Large intestine (tissue), 3 donors: ENCODE measurements at regions not wholly inside any gene's neighbourhood (a gene's known extent, or its start where the extent isn't known, plus 50 kb on each side); places are given as distances from the start of the nearest gene placed in this dataset.

ENCODE experiments used
- DNase-seq, 2 donors: peaks; one replicate each; pipeline versions ENCODE4 v3.0.0 to v3.0.0-alpha.2; 2013
- H3K27ac ChIP-seq: one replicate; pipeline ENCODE4 v1.5.1; 2013; ENCODE audit warnings: low read length
- H3K27me3 ChIP-seq: 2 replicates; pipeline ENCODE4 v1.6.1; 2013; ENCODE audit warnings: low read length; ENCODE audit not compliant: control insufficient read depth, insufficient read depth
- H3K36me3 ChIP-seq: 2 replicates; pipeline ENCODE4 v1.6.1; 2013; ENCODE audit warnings: low read length; ENCODE audit not compliant: control insufficient read depth, insufficient read depth
- H3K4me1 ChIP-seq: one replicate; pipeline ENCODE4 v1.6.1; 2013; ENCODE audit warnings: low read length; ENCODE audit not compliant: control insufficient read depth, insufficient read depth
- H3K4me3 ChIP-seq: one replicate; pipeline ENCODE4 v1.5.1; 2013; ENCODE audit warnings: low read length
- H3K9me3 ChIP-seq: one replicate; pipeline ENCODE4 v1.6.1; 2013; ENCODE audit warnings: mild to moderate bottlenecking, low read depth, low read length, moderate library complexity; ENCODE audit not compliant: control insufficient read depth
- WGBS: methylation state at CpG from one replicate; pipeline ENCODE4 v1.1.5; 2013; ENCODE audit warnings: low lambda C conversion rate; ENCODE audit not compliant: insufficient coverage; 5-methylcytosine and 5-hydroxymethylcytosine counted together

- Histone ChIP-seq H3K36me3 (no peaks in the 10 kb centered on the region), H3K27ac (no peak overlapping the region), H3K4me3 (no peak overlapping the region), H3K4me1 (no peaks in the 10 kb centered on the region), H3K27me3 (peaks cover 22% of the 10 kb centered on the region), H3K9me3 (no peaks in the 10 kb centered on the region)
- WGBS, result no CpG with 5 or more reads among the region's 5 CpGs
- no peak for DNase-seq
These were observed 182.2 kb upstream of the ATP5MC3 start for GRCh38 chr2:175363699-175364098.

- Histone ChIP-seq H3K9me3 (no peaks in the 10 kb centered on the region), H3K4me3 (no peak overlapping the region), H3K27ac (no peak overlapping the region), H3K27me3 (peaks cover 19% of the 10 kb centered on the region), H3K4me1 (no peaks in the 10 kb centered on the region), H3K36me3 (no peaks in the 10 kb centered on the region)
- no peak for DNase-seq
- WGBS, result 100% methylated on average over 1 of the region's 4 CpGs
These were observed 180.8 kb upstream of the ATP5MC3 start for GRCh38 chr2:175362331-175362730.

- Histone ChIP-seq H3K4me1 (no peaks in the 10 kb centered on the region), H3K4me3 (no peak overlapping the region), H3K9me3 (no peaks in the 10 kb centered on the region), H3K27me3 (peaks cover 16% of the 10 kb centered on the region), H3K27ac (no peak overlapping the region), H3K36me3 (no peaks in the 10 kb centered on the region)
- WGBS, result 78% methylated on average over 1 of the region's 3 CpGs
- DNase-seq, result no peak
These were observed 178.2 kb upstream of the ATP5MC3 start for GRCh38 chr2:175359710-175360109.

- no peak for DNase-seq
- WGBS, result no CpG with 5 or more reads among the region's 4 CpGs
- Histone ChIP-seq H3K4me1 (no peaks in the 10 kb centered on the region), H3K4me3 (no peak overlapping the region), H3K27me3 (peaks cover 19% of the 10 kb centered on the region), H3K36me3 (no peaks in the 10 kb centered on the region), H3K27ac (no peak overlapping the region), H3K9me3 (no peaks in the 10 kb centered on the region)
These were observed 175.4 kb upstream of the ATP5MC3 start for GRCh38 chr2:175356901-175357300.

GRCh38 chr2:175355246-175355645 lies 173.7 kb upstream of the ATP5MC3 start:
- Histone ChIP-seq H3K9me3 (no peaks in the 10 kb centered on the region), H3K27me3 (peaks cover 10% of the 10 kb centered on the region), H3K27ac (no peak overlapping the region), H3K4me3 (no peak overlapping the region), H3K4me1 (no peaks in the 10 kb centered on the region), H3K36me3 (no peaks in the 10 kb centered on the region)
- WGBS, result no CpG with 5 or more reads among the region's 3 CpGs
- no peak for DNase-seq

GRCh38 chr2:175353275-175353674 lies 171.8 kb upstream of the ATP5MC3 start:
- Histone ChIP-seq H3K27ac (no peak overlapping the region), H3K9me3 (no peaks in the 10 kb centered on the region), H3K36me3 (no peaks in the 10 kb centered on the region), H3K4me1 (no peaks in the 10 kb centered on the region), H3K27me3 (peaks cover 15% of the 10 kb centered on the region), H3K4me3 (no peak overlapping the region)
- 100% methylated on average over 1 of the region's 6 CpGs for WGBS
- no peak for DNase-seq

- Histone ChIP-seq H3K36me3 (no peaks in the 10 kb centered on the region), H3K4me1 (no peaks in the 10 kb centered on the region), H3K4me3 (no peak overlapping the region), H3K27ac (no peak overlapping the region), H3K27me3 (peaks cover 15% of the 10 kb centered on the region), H3K9me3 (no peaks in the 10 kb centered on the region)
- WGBS, result no CpG with 5 or more reads among the region's 2 CpGs
- no peak for DNase-seq
These were observed 170.0 kb upstream of the ATP5MC3 start for GRCh38 chr2:175351512-175351911.

- Histone ChIP-seq H3K36me3 (no peaks in the 10 kb centered on the region), H3K9me3 (no peaks in the 10 kb centered on the region), H3K27me3 (peaks cover 9% of the 10 kb centered on the region), H3K4me1 (no peaks in the 10 kb centered on the region), H3K4me3 (no peak overlapping the region), H3K27ac (no peak overlapping the region)
- WGBS, result 100% methylated on average over 3 of the region's 5 CpGs
- DNase-seq, result no peak
These were observed 168.6 kb upstream of the ATP5MC3 start for GRCh38 chr2:175350105-175350504.

GRCh38 chr2:175342085-175342484 lies 160.6 kb upstream of the ATP5MC3 start:
- DNase-seq, result no peak
- Histone ChIP-seq H3K9me3 (peaks cover 9% of the 10 kb centered on the region), H3K4me3 (no peak overlapping the region), H3K4me1 (no peaks in the 10 kb centered on the region), H3K27ac (no peak overlapping the region), H3K27me3 (no peaks in the 10 kb centered on the region), H3K36me3 (no peaks in the 10 kb centered on the region)

- WGBS, result 80% methylated on average over 2 of the region's 3 CpGs
- DNase-seq, result no peak
- Histone ChIP-seq H3K27ac (no peak overlapping the region), H3K27me3 (no peaks in the 10 kb centered on the region), H3K9me3 (no peaks in the 10 kb centered on the region), H3K4me3 (no peak overlapping the region), H3K4me1 (no peaks in the 10 kb centered on the region), H3K36me3 (no peaks in the 10 kb centered on the region)
These were observed 148.7 kb upstream of the ATP5MC3 start for GRCh38 chr2:175330195-175330594.

- Histone ChIP-seq H3K4me3 (no peak overlapping the region), H3K9me3 (no peaks in the 10 kb centered on the region), H3K27ac (no peak overlapping the region), H3K36me3 (no peaks in the 10 kb centered on the region), H3K4me1 (no peaks in the 10 kb centered on the region), H3K27me3 (no peaks in the 10 kb centered on the region)
- no peak for DNase-seq
- WGBS, result 86% methylated on average over 2 of the region's 3 CpGs
These were observed 145.3 kb upstream of the ATP5MC3 start for GRCh38 chr2:175326801-175327200.
